ENCODE measurements at regions not wholly inside any gene's neighbourhood (a gene's known extent, or its start where the extent isn't known, plus 50 kb on each side); places are given as distances from the start of the nearest gene placed in this dataset.

DNA sequence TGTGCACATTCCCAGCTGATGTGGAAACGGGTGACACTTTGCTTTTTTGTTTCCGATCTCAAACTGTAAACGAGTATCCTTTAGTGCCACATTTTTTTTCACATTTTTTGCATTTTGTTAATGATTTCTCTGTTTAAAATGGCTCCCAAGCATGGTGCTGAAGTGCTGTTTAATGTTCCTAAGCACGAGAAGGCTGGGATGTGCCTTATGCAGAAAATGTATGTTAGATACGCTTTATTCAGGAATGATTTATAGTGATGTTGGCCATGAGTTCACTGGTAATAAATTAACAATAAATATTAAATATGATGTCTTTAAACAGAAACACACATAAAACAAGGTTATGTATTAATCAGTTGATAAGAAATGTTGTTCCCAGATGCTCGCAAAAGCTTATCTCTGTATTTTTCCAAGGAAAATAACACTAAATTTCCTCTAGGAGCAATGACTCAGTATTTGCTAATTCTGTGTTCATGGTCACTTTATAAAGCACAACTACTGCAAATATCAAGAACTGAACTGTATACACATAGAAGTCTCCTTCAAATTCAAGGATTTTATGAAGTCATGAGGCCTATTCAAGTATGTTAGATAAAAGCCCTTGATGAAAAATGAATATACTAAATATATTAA is 305.9 kb upstream of the SMIM30 start:
- no peak for TF ChIP-seq EGR1 (IDR thresholded peaks at IDR 0.05; ENCODE audit: low read depth in 2 of 2)
- TF ChIP-seq, protein P1, sequence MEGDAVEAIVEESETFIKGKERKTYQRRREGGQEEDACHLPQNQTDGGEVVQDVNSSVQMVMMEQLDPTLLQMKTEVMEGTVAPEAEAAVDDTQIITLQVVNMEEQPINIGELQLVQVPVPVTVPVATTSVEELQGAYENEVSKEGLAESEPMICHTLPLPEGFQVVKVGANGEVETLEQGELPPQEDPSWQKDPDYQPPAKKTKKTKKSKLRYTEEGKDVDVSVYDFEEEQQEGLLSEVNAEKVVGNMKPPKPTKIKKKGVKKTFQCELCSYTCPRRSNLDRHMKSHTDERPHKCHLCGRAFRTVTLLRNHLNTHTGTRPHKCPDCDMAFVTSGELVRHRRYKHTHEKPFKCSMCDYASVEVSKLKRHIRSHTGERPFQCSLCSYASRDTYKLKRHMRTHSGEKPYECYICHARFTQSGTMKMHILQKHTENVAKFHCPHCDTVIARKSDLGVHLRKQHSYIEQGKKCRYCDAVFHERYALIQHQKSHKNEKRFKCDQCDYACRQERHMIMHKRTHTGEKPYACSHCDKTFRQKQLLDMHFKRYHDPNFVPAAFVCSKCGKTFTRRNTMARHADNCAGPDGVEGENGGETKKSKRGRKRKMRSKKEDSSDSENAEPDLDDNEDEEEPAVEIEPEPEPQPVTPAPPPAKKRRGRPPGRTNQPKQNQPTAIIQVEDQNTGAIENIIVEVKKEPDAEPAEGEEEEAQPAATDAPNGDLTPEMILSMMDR (IDR thresholded peaks at IDR 0.05; ENCODE audit: low read depth, low read length, missing input control), result no peak
- TF ChIP-seq, protein P2, sequence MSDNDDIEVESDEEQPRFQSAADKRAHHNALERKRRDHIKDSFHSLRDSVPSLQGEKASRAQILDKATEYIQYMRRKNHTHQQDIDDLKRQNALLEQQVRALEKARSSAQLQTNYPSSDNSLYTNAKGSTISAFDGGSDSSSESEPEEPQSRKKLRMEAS (IDR thresholded peaks at IDR 0.05), result no peak
- no peak for TF ChIP-seq HNF4A (conservative IDR thresholded peaks at IDR 0.05)
- no peak for TF ChIP-seq YY1 (IDR thresholded peaks at IDR 0.05)
- TF ChIP-seq FOXA1 (IDR thresholded peaks at IDR 0.05), result no peak
- TF ChIP-seq, protein P3, sequence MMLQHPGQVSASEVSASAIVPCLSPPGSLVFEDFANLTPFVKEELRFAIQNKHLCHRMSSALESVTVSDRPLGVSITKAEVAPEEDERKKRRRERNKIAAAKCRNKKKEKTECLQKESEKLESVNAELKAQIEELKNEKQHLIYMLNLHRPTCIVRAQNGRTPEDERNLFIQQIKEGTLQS (IDR thresholded peaks at IDR 0.05), result no peak
- no peak for TF ChIP-seq TAF1 (conservative IDR thresholded peaks at IDR 0.05)
- no peak for TF ChIP-seq JUND (IDR thresholded peaks at IDR 0.05)
- TF ChIP-seq, protein P4, sequence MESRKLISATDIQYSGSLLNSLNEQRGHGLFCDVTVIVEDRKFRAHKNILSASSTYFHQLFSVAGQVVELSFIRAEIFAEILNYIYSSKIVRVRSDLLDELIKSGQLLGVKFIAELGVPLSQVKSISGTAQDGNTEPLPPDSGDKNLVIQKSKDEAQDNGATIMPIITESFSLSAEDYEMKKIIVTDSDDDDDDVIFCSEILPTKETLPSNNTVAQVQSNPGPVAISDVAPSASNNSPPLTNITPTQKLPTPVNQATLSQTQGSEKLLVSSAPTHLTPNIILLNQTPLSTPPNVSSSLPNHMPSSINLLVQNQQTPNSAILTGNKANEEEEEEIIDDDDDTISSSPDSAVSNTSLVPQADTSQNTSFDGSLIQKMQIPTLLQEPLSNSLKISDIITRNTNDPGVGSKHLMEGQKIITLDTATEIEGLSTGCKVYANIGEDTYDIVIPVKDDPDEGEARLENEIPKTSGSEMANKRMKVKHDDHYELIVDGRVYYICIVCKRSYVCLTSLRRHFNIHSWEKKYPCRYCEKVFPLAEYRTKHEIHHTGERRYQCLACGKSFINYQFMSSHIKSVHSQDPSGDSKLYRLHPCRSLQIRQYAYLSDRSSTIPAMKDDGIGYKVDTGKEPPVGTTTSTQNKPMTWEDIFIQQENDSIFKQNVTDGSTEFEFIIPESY (IDR thresholded peaks at IDR 0.05), result no peak
- TF ChIP-seq RAD21 (IDR thresholded peaks at IDR 0.05), result no peak
- no peak for TF ChIP-seq HNF4G (IDR thresholded peaks at IDR 0.05)
- no peak for TF ChIP-seq SP1 (IDR thresholded peaks at IDR 0.05)

Data from liver (tissue), 3 donors.